HEK293T (cell line): ENCODE measurements at regions not wholly inside any gene's neighbourhood (a gene's known extent, or its start where the extent isn't known, plus 50 kb on each side); places are given as distances from the start of the nearest gene placed in this dataset.

ENCODE experiments used
- CTCF ChIA-PET: fragments of 350-600 bp; formaldehyde crosslinking; extraction: SDS; loops from one replicate; lab custom pipeline; 2021; ENCODE audit warnings: antibody characterized with exemption, inconsistent platforms; lab: Yijun Ruan, JAX
- POLR2A ChIA-PET: fragments of 350-600 bp; formaldehyde crosslinking; extraction: SDS; loops from one replicate; lab custom pipeline; 2020; ENCODE audit warnings: antibody characterized with exemption, inconsistent platforms; lab: Yijun Ruan, JAX
- DNase-seq: peaks from one replicate; pipeline ENCODE4 v3.0.0; 2012; ENCODE audit warnings: mixed read lengths; ENCODE audit errors: extremely low spot score
- ARNT ChIP-seq: fragments of 450-650 bp; IDR thresholded peaks from 2 replicates; pipeline ENCODE4 v1.6.1; 2017; ENCODE audit warnings: mild to moderate bottlenecking
- BHLHE40 ChIP-seq: fragments of 450-650 bp; IDR thresholded peaks from 2 replicates; pipeline ENCODE4 v1.6.1; 2016; ENCODE audit warnings: mild to moderate bottlenecking, moderate library complexity, borderline replicate concordance
- CTBP1 ChIP-seq: fragments of 450-650 bp; IDR thresholded peaks from 2 replicates; pipeline ENCODE4 v1.6.1; 2016; ENCODE audit warnings: borderline replicate concordance
- ELF4 ChIP-seq: fragments of 450-650 bp; IDR thresholded peaks from 2 replicates; pipeline ENCODE4 v1.6.1; 2017; ENCODE audit warnings: antibody characterized with exemption
- FOXA1 ChIP-seq: fragments of 450-650 bp; IDR thresholded peaks from 2 replicates; pipeline ENCODE4 v1.6.1; 2016; ENCODE audit warnings: mild to moderate bottlenecking
- FOXK2 ChIP-seq: fragments of 450-650 bp; IDR thresholded peaks from 2 replicates; pipeline ENCODE4 v1.6.1; 2016; ENCODE audit warnings: mild to moderate bottlenecking
- FOXM1 ChIP-seq: fragments of 450-650 bp; IDR thresholded peaks from 2 replicates; pipeline ENCODE4 v1.6.1; 2017; ENCODE audit warnings: mild to moderate bottlenecking, borderline replicate concordance
- HDGF ChIP-seq: fragments of 450-650 bp; IDR thresholded peaks from 2 replicates; pipeline ENCODE4 v1.6.1; 2017; ENCODE audit warnings: antibody characterized with exemption, borderline replicate concordance
- L3MBTL2 ChIP-seq: fragments of 450-650 bp; conservative IDR thresholded peaks from 2 replicates; pipeline ENCODE4 v1.6.1; 2016; ENCODE audit warnings: mild to moderate bottlenecking
- LEF1 ChIP-seq: fragments of 450-650 bp; IDR thresholded peaks from 2 replicates; pipeline ENCODE4 v1.6.1; 2017; ENCODE audit warnings: mild to moderate bottlenecking, borderline replicate concordance
- NFRKB ChIP-seq: fragments of 450-650 bp; IDR thresholded peaks from 2 replicates; pipeline ENCODE4 v1.6.1; 2016; ENCODE audit warnings: mild to moderate bottlenecking, moderate library complexity
- SP1 ChIP-seq: fragments of 450-650 bp; IDR thresholded peaks from 2 replicates; pipeline ENCODE4 v1.6.1; 2017
- SUZ12 ChIP-seq: fragments of 450-650 bp; IDR thresholded peaks from 2 replicates; pipeline ENCODE4 v1.6.1; 2016; ENCODE audit warnings: mild to moderate bottlenecking
- TARDBP ChIP-seq: fragments of 450-650 bp; IDR thresholded peaks from 2 replicates; pipeline ENCODE4 v1.6.1; 2016
- ZNF384 ChIP-seq: fragments of 450-650 bp; IDR thresholded peaks from 2 replicates; pipeline ENCODE4 v1.6.1; 2016
- TF ChIP-seq, protein P1 (sequence below): fragments of 450-650 bp; IDR thresholded peaks from 2 replicates; pipeline ENCODE4 v1.6.1; 2016

DNA sequence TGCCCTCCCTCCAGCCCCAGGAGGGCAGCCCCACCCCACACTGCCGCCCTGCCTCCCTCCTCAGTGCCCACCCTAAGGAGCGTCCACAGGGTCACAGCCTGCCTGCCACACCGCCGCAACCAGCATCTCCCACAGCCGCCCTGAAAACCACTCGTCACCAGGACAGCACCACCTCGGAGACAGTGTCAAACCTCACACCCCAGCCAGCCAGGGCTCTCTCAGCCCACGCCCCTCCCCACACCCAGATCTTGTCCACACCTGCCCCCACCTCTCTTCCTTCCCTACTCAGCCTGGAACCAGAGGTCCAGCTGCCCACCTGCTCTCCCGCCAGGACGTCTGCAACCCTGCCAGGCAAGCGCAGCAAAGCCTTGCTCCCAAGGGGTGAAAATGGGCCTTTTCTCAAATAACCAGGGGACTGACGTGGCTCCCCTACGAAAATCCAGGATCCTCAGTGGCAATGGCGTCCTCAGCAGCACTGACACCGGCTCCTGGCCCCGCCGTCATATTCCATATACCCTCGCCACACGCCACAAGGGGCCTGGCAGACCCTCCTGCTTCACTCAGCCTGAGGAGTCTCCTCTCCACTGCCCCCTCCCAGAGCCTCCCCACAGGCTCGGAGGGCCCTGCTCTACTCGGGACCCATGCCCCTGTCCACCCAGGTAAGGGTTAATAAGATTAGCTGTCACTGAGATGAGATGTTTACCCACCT, 71.0 kb upstream of the ADAMTS2 start:
- no peak for DNase-seq
- POLR2A ChIA-PET = no interaction called here
- CTCF ChIA-PET = interaction anchor here (1.6 kb wide), 1 partner anchor 11 kb away, joined by 4 read pairs; no protein-coding TSS in a partner anchor

DNA sequence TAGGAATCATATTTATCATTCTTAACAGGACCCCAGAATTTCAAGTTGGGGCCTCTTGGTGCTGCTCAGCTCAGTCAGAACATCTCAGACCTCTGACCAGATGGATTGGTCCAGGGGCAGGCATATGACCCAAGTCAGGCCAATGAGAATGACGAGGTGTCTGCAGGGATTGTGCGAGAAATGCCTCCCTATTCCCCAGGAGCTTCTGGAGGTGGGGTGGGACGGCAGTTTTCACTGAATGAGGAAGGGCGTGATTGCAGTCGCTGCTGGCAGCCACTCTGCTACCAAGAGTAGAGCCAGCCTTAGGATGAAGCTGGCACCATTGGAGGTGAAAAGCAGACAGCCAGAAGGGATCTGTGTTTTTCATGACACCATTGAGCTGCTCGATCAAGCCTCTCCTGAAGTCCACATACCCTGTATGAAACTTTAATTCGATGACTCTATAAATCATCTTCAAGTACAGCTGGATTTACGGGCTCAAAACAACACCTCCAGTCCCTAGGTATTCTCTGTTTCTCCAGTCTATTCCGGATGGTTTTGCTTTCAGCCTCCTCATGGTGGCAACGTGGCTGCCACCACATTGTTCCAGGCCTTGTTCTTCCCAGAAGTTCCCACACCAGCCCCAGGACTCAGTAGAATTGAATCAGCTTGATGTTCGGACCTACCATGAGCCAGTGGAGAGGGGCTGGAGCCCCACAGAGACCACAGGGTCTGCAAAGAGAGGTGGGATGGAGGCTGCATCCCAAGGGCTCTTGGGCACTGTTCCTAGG, 70.2 kb upstream of the ADAMTS2 start:
- no peak for DNase-seq
- CTCF ChIA-PET = interaction anchor here (1.6 kb wide), 1 partner anchor 11 kb away, joined by 4 read pairs; no protein-coding TSS in a partner anchor
- POLR2A ChIA-PET = interaction anchor here (1.1 kb wide), 1 partner anchor 81 kb away, joined by 3 read pairs; no protein-coding TSS in a partner anchor
- TF ChIP-seq, protein P1, sequence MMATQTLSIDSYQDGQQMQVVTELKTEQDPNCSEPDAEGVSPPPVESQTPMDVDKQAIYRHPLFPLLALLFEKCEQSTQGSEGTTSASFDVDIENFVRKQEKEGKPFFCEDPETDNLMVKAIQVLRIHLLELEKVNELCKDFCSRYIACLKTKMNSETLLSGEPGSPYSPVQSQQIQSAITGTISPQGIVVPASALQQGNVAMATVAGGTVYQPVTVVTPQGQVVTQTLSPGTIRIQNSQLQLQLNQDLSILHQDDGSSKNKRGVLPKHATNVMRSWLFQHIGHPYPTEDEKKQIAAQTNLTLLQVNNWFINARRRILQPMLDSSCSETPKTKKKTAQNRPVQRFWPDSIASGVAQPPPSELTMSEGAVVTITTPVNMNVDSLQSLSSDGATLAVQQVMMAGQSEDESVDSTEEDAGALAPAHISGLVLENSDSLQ = no peak
- TF ChIP-seq FOXA1 = no peak
- TF ChIP-seq LEF1 = no peak
- TF ChIP-seq CTBP1 = no peak
- TF ChIP-seq SP1 = no peak
- no peak for TF ChIP-seq FOXM1
- TF ChIP-seq NFRKB = no peak
- no peak for TF ChIP-seq TARDBP
- TF ChIP-seq SUZ12 = no peak
- TF ChIP-seq FOXK2 = no peak
- no peak for TF ChIP-seq HDGF
- no peak for TF ChIP-seq BHLHE40
- no peak for TF ChIP-seq ZNF384
- TF ChIP-seq ARNT = no peak
- no peak for TF ChIP-seq L3MBTL2
- TF ChIP-seq ELF4 = no peak

More for the DNA sequence above, 71.0 kb upstream of the ADAMTS2 start:
- TF ChIP-seq SP1 (no peak), CTBP1 (no peak), L3MBTL2 (no peak)

DNA sequence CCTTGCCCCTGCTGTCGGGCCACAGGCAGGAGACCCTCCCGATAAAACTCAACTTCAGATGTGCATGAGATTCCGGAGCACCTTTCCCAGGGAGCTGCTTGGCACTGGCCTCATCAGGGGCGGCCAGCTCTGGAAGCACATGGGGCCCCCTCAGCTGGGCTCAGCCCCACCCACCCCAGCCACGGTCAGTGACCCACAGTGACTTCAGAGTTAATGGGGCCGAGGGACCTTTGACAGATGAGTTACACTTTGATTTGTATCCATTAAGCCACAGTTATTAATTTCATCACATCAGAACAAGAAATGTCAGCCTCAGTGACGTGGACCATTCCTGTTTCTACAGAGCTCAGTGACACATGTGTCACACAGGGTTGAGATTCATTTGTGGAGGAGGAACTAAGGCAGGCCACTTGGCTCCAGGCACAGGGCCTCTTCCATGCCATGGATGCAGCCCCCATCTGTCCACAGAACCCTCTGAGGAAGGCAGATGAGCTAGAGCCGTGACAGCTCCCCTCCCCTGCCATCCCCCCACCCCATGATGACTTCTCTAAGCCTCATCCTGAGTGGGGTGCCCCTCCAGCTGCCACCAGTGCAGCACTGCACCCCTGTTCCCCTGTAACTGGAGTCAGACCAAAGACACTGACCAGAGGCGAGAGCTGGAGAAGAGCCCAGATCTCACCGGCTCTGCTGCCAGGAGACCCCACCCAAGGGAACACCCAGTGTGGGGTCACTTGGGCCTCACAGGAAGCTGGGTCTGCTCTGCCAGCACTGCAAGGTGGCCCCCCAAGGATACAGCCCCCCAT, 69.4 kb upstream of the ADAMTS2 start:
- ChIA-PET POLR2A (interaction anchor here (1.1 kb wide), 1 partner anchor 81 kb away, joined by 3 read pairs; no protein-coding TSS in a partner anchor), CTCF (interaction anchor here (1.6 kb wide), 1 partner anchor 10 kb away, joined by 4 read pairs; no protein-coding TSS in a partner anchor)
- TF ChIP-seq BHLHE40 (no peak), TARDBP (no peak), SP1 (no peak), HDGF (no peak), L3MBTL2 (no peak), ARNT (no peak), NFRKB (no peak), CTBP1 (no peak), ELF4 (no peak)
- DNase-seq = no peak

DNA sequence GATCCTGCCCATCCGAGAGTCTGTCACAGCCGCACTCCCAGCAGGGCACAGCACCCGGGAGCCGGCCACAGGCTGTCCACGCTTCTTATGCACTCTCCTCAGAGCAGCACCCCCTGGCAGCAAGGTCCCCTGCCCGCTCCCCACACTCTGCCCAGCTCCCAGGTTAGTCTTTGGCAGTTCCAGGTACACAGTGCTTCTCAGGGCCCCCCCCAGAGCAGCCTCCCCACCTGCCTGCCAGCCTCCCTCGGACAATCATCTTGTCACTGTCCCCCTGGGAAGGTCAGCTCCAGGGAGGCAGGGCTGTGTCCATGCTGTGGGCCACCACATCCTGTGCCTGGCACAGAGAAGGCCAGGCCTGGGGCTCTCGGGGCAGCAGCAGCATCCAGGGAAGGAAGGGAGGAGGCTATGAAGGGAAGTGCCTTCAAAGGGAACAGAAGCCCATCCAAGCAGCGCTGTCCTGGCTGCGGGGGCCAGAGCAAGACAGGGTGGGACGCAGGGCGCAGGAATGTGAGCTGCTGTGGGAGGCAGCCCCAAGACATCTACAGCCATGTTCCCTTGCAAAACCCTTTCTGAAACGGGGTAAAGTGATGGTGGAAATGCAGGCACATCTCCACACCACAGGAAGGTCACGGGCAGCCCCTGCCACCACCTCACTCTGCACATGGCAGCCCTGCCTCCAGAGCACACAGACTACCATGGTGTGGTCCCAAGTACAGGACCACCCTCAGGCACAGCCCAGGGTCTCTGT, 68.6 kb upstream of the ADAMTS2 start:
- ChIA-PET CTCF (no interaction called here), POLR2A (interaction anchor here (1.1 kb wide), 1 partner anchor 82 kb away, joined by 3 read pairs; no protein-coding TSS in a partner anchor)
- no peak for TF ChIP-seq FOXK2
- no peak for TF ChIP-seq FOXM1
- TF ChIP-seq SP1 = no peak
- no peak for TF ChIP-seq SUZ12
- TF ChIP-seq HDGF = no peak
- no peak for TF ChIP-seq CTBP1
- TF ChIP-seq, protein P1 = no peak
- TF ChIP-seq ARNT = no peak
- TF ChIP-seq NFRKB = no peak
- TF ChIP-seq LEF1 = no peak
- TF ChIP-seq ELF4 = no peak
- TF ChIP-seq BHLHE40 = no peak
- TF ChIP-seq ZNF384 = no peak
- TF ChIP-seq L3MBTL2 = no peak
- TF ChIP-seq FOXA1 = no peak
- no peak for TF ChIP-seq TARDBP
- DNase-seq = no peak

DNA sequence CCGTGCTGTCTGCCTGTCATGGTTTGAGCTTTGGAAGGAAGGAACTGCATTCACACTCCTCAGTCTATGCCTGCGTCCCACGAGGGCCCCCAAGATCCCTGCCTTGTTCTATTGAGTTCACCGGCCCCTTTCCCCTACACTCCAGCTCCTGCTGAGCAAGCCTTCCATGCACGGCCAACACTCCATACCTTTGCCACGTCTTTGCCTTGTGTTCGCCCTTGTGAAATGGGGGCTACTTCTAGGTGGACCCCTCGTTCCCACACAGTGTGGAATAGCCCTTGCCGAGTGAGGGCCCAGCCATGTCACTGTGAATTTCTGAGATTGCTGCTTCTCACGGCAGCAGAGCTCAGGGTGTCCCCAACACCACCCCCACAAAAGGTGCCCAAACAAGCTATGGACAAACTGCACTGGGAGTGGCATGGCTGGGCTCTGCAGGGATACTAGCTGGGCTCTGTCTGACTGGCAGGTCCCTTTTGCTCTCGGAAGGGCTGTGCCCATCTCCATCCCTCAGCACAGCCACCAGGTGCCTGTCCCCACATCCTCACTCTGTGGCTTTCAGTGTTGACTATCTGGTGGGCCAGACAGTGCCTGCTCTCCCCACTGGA, 67.9 kb upstream of the ADAMTS2 start:
- TF ChIP-seq ARNT (no peak), BHLHE40 (no peak), ZNF384 (no peak), LEF1 (no peak), TARDBP (no peak), FOXA1 (no peak), FOXK2 (no peak)
- TF ChIP-seq, protein P1 = no peak
- no peak for DNase-seq
- CTCF ChIA-PET = no interaction called here
- POLR2A ChIA-PET = no interaction called here
